ENCODE measurements at regions not wholly inside any gene's neighbourhood (a gene's known extent, or its start where the extent isn't known, plus 50 kb on each side); places are given as distances from the start of the nearest gene placed in this dataset.
A peak's percentile ranks its signal among the peaks of the same experiment; 100 is the strongest.

DNA sequence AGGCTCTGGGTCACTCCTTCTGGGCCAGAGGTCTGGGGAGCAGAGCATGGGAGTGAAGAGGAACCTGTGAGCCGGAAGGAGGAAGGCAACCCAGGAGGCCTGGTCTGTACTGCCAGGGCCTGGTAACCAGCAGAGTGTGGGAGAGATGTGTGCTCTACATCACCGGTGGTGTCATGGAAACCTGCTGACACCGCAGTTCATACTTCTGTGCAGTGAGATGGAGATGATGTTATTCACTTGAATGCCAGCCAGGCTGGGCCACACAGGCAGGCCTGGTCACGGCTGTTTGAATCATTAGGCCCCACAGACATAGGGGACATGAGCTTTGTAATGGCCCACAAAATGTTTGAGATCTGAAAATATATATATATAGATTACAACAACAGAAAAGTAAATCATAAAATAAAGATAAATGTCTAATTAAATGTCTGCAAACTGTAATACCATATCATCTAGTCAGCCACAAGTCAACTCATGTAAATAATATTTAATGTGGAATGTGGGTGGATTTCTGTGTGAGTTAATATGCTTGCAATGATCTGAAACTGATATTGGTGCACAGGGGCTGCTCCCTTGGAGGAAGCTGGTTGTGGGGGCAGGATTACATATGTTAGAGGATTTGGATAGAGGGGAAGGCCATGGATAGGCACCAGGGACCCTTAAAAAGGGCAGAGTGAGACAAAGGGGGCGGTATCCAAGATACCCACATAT is 108.5 kb upstream of the PFN2 start:
- peak overlapping the region in 1 of 2 donors; percentile 76 for H3K27ac ChIP-seq

GRCh38 chr3:150077581-150078247 is 107.0 kb upstream of the PFN2 start:
- intact Hi-C loops (cut with DNase I) = no loop called here

More for the DNA sequence above, 108.5 kb upstream of the PFN2 start:
- Histone ChIP-seq H3K36me3 (no peaks in the 10 kb centered on the region), H3K9me3 (peaks cover 0 to 9% of the 10 kb centered on the region in 2 donors), H3K4me3 (no peak overlapping the region), H3K27me3 (no peaks in the 10 kb centered on the region), H3K4me1 (peaks cover 5 to 9% of the 10 kb centered on the region in 2 donors)
- no peak for TF ChIP-seq CTCF (IDR thresholded peaks at IDR 0.05)
- intact Hi-C loops (cut with DNase I) = no loop called here
- no peak for DNase-seq (ENCODE audit: low spot score in 2 of 2)

GRCh38 chr3:150077107-150077506 is 106.4 kb upstream of the PFN2 start:
- Histone ChIP-seq H3K27me3 (no peaks in the 10 kb centered on the region), H3K9me3 (peaks cover 0 to 9% of the 10 kb centered on the region in 2 donors), H3K4me3 (no peak overlapping the region), H3K36me3 (no peaks in the 10 kb centered on the region), H3K27ac (no peak overlapping the region), H3K4me1 (peaks cover 5 to 9% of the 10 kb centered on the region in 2 donors)
- TF ChIP-seq CTCF (IDR thresholded peaks at IDR 0.05) = no peak
- no peak for DNase-seq (ENCODE audit: low spot score in 2 of 2)
- intact Hi-C loops (cut with DNase I) = no loop called here

More at GRCh38 chr3:150077581-150078247, 107.0 kb upstream of the PFN2 start:
- no peak for TF ChIP-seq CTCF (IDR thresholded peaks at IDR 0.05)
- Histone ChIP-seq H3K27ac (peak overlapping the region in 1 of 2 donors; percentile 76), H3K4me3 (no peak overlapping the region), H3K9me3 (peaks cover 0 to 9% of the 10 kb centered on the region in 2 donors), H3K36me3 (no peaks in the 10 kb centered on the region), H3K4me1 (peaks cover 5 to 9% of the 10 kb centered on the region in 2 donors), H3K27me3 (no peaks in the 10 kb centered on the region)
- DNase-seq (ENCODE audit: low spot score in 2 of 2) = no peak

GRCh38 chr3:150076443-150076842 is 105.7 kb upstream of the PFN2 start:
- Histone ChIP-seq H3K4me3 (no peak overlapping the region), H3K36me3 (no peaks in the 10 kb centered on the region), H3K27ac (no peak overlapping the region), H3K9me3 (peaks cover 0 to 9% of the 10 kb centered on the region in 2 donors), H3K27me3 (no peaks in the 10 kb centered on the region), H3K4me1 (peaks cover 5 to 9% of the 10 kb centered on the region in 2 donors)
- DNase-seq (ENCODE audit: low spot score in 2 of 2) = no peak
- TF ChIP-seq CTCF (IDR thresholded peaks at IDR 0.05) = no peak
- intact Hi-C loops (cut with DNase I) = no loop called here

DNA sequence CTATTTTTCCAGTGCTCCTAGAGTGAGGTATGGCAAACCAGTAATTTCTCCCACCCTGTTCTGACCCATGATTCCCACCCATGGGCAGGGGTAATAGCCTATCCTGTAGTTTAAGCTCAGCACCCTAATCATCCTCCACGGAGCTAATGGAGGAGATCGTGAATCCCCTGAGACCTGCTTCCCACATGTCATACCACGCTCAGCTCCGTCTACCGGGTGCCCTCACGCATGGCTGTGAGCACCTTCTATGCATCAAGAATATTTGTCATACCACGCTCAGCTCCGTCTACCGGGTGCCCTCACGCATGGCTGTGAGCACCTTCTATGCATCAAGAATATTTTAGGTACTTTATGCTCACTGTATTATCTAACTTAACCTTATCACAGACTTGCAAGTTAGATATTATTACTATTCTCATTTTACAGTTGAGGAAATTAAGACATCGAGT is 104.7 kb upstream of the PFN2 start:
- Histone ChIP-seq H3K4me3 (no peak overlapping the region), H3K4me1 (peaks cover 5 to 7% of the 10 kb centered on the region in 2 donors), H3K9me3 (peaks cover 0 to 9% of the 10 kb centered on the region in 2 donors), H3K27me3 (no peaks in the 10 kb centered on the region), H3K27ac (no peak overlapping the region), H3K36me3 (no peaks in the 10 kb centered on the region)
- no peak for DNase-seq (ENCODE audit: low spot score in 2 of 2)
- TF ChIP-seq CTCF (IDR thresholded peaks at IDR 0.05) = no peak
- intact Hi-C loops (cut with DNase I) = no loop called here

Data from ascending aorta (tissue), 2 donors.